GOT3 (cell line): ENCODE measurements at regions not wholly inside any gene's neighbourhood (a gene's known extent, or its start where the extent isn't known, plus 50 kb on each side); places are given as distances from the start of the nearest gene placed in this dataset.
"Not testable (repeated sequence)": the region's sequence is repeated elsewhere in the genome, so short reads cannot be mapped to it uniquely, and the experiment has no call there.

Experiments used
- DNase-seq: peaks from one replicate; lab custom pipeline; 2025; ENCODE audit warnings: mixed read lengths; lab: John Stamatoyannopoulos, UW

GRCh38 chr10:78342827-78343653 is 309.4 kb downstream of the RPS24 start:
- no peak for DNase-seq

GRCh38 chr10:78344257-78344656 is 310.6 kb downstream of the RPS24 start:
- not testable (repeated sequence) for DNase-seq

DNA sequence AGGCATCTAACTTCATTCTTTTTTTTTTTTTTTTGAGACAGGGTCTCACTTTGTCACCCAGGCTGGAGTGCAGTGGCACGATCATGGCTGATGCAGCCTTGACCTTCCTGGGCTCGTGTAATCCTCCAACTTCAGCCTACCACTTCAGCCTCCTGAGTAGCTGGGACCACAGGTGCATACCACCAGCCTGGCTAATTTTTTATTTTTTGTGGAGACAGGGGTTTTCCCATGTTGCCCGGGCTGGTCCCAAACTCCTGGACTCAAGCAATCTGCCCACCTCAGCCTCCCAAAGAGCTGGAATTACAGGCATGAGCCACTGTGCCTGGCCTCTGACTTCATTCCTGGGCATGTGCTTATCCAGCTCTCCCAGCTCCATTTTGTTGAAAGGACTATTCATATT is 311.9 kb downstream of the RPS24 start:
- not testable (repeated sequence) for DNase-seq

DNA sequence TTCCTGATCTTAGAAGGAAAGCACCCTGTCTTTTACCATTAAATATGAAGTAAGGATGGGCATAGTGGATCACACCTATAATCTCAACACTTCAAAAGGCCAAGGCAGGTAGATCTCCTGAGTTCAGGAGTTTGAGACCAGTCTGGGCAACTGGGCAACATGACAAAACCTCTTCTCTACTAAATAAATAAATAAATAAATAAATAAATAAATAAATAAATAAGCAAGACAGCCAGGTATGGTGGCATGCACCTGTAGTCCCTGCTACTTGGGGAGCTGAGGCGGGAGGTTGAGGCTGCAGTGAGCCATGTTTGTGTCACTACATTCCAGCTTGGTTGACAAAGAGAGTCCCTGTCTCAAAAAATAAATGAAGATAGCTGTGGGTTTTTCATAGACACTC is 313.1 kb downstream of the RPS24 start:
- DNase-seq = no peak

- no peak for DNase-seq
Observed at GRCh38 chr10:78348411-78349164, 314.9 kb downstream of the RPS24 start.

- DNase-seq = no peak
Observed at GRCh38 chr10:78349165-78349516, 315.5 kb downstream of the RPS24 start.

DNA sequence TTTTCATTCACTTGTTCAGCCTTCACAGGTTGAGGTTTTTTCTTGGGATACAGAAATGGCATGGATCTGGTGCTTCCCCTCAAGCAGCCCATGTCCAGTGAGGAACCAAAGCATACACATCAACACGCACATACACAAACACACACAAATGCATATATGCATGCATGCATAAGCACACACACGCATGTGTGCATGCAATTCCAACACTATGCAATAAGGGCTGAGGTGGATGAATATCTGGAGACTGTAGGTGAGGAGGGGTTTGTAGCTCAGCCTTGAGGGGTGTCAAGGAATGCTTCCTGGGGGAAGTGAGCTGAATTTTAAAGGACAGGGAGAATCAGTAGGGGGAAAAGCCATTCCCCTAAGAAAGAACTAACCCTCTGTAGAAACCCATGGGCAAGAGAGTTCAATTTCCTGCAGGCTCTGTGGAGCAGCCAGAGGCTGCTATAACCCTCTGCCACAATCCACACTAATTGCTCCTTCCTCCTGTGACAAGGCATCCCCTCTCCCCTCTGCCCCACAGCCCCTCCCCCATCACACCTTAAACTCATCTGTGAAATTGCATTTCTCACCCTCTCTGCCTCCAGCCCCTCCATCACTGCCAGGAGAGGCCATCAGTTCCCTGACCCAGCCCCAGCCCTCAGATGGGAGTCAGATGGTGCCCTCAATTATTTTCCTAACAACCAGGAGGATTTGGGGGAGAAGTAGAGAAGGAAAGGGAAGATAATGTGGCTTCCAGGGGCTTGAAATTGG is 316.4 kb downstream of the RPS24 start:
- no peak for DNase-seq

DNA sequence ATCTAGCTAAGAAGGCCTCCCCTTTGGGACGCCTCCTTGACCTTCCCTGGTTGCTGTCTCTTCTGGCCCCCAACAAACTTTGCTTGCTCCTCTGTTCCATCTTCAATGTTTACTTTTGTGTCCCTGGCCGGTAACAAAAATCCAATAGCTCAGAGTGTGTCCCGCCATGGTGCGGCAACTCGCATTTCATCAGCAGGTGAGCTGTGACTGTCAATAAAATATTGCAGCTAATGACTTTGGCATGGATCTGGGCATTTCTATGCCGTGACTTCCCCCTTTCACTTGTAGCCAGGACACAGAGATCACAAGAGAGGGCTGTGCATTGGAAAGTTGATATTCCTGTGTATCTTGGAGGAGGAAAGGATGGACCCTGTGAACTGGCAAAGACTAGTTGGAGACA is 317.6 kb downstream of the RPS24 start:
- no peak for DNase-seq

- DNase-seq = no peak
Observed at GRCh38 chr10:78351809-78352208, 318.1 kb downstream of the RPS24 start.

DNA sequence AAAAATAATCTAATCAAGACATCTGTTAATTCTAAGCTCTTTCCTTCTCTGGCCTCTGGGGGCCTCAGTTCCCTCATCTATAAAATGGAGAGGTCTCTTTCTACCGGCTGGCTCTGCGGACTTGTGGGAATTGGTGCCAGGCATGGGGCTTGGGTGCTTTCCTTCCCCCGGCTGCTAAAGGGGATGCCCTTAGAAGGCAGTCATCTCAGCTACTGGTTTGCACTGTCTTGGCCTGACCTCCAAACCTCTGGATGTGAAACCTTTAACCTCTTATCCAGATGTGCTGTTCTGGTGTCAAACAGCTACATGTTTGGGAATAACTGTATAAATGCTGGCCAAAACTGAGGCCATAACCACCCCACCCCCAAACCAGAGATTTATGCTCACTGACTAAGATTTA is 320.0 kb downstream of the RPS24 start:
- DNase-seq = no peak

DNA sequence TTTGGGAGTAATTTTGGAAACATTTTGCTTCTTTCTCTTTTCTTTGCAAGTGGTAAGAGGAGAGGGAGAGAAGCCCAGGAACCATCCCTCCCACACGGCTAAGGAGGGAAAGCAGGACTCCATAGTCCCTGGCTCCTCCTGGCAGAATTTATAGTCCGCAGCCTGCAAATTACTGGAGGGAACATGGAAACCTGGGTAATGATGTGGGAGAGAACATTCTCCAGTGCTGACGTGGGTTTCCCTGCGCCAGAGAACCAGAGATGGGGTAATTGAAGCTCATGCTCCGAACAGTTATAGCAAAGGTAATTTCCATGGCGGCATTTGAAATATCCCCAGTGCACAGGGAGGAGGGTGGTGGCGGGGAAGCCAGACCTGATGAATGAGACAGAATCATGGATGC is 320.4 kb downstream of the RPS24 start:
- no peak for DNase-seq

- DNase-seq = no peak
Observed at GRCh38 chr10:78356291-78356900, 322.7 kb downstream of the RPS24 start.

DNA sequence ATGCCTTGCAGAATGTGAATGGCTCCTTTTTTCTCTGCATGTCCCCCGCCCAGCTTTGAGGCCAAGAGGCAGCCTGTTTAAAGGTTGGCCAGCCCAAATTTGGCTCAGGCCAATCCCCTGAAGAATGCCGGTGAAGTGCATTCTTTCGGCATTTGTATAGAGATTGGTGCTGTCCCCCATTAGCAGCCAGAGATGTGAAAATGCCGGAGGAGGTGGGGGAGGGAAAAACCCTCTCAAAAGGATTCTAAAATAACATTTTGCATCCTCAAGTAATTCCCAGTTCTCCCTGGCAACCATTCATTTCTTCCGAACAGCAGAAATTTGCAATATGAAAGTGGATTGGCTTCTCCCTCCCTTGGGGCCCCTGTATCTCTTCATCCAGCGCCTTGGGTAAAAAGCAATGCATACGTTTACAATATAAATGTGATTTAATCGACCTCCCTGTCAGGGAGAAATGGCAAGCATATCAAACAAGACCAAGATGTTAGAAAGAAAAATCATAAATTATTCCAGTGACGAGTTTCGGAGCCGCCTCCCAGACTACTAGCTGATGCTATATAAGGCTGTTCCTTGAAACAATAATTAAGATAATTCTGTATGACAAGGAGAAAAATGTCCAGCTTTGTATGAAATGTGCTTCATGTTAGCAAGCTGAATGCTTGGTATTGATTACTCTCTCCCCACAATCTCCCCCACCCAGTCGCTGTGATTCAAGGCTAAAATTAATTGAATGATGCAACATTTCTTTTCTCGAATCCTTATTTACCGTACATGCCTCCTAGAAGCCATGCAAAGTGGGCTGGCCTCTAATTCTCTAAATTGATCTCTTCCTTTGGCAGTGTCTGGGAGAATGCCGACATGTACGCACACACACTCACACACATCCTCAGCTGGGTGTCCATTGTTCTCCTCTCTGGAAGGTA is 323.7 kb downstream of the RPS24 start:
- no peak for DNase-seq

DNA sequence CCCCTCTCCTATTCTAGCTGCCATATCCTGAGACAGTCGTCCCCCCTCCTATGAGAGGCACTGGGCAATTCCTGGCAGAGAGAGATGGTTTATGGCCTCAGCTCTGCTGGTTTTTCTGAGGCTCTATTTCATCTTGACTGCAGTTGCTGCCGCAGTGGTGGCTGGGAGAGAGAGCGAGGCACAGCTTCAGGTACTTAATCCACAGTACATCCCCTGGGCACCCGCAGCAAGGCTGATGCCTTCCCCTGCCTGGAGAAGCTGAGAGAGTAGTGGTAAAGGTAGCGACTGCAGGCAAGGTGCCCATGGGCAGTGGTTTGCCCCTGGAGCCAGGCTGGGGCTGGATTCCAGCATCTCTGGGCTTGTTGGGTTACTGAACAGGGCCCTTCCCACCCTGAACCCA is 324.7 kb downstream of the RPS24 start:
- DNase-seq = no peak

- DNase-seq = no peak
Observed at GRCh38 chr10:78358982-78359381, 325.3 kb downstream of the RPS24 start.

DNA sequence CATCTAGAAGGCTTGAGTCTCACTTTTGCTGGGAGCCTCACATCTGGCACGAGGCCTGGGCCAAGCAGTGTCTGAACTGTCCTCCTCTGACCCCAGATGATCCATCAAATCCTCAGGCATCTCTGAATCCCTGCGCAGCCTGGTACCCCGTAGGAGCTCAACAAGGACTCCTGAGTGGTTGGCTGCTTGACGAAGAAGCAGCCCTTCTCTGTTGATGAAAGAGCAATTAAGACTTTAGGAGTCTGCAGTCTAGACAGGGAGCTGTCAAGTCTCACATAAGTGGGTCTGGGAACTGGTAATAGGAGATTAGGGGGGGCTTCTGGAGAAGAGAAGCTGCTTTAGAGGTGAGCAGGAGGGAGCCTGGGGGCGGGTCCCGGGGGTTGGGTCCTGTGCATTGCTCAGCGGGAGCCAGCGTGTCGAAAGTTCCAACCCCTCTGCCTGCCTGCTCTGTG is 326.0 kb downstream of the RPS24 start:
- DNase-seq = no peak

DNA sequence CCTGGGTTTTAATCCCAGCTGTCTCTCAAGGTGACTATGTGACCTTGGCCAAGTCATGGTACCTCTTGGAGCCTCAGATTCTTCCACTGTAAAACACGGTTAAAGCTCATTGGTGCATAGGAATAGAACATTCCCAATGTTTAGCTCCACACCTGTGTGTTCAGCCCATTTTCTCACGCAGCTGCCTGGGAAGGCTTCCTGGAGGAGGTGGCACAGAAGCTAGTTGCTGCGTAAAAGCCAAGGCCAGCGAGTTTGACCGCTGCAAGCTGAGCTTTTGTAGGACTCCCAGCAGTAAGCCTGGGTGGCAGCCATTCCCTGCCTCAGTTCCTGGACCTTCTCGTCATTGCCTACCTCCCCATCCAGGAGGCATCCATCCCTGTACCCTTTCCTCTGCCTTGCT is 326.6 kb downstream of the RPS24 start:
- no peak for DNase-seq

GRCh38 chr10:78361031-78361430 is 327.4 kb downstream of the RPS24 start:
- DNase-seq = no peak

- DNase-seq = no peak
Observed at GRCh38 chr10:78362406-78363022, 328.9 kb downstream of the RPS24 start.

DNA sequence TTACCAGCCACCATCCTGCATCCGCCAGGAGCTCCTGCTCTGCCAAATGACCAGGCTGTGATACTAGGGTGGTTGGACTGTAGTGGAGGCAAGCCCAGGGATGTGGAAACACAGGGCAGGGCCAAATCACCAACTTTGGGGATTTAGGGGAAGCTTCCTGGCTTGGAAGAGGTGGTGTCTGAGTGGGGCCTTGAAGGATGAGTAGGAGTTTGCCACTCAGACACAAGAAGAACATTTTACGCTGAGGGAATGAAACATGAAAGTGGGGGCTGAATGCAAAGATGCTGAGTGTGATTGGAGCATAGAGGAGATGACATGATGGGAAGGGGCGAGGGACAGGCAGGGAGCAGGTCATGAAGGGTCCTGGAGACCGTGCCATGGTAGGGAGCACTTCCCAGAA is 329.5 kb downstream of the RPS24 start:
- DNase-seq = no peak

DNA sequence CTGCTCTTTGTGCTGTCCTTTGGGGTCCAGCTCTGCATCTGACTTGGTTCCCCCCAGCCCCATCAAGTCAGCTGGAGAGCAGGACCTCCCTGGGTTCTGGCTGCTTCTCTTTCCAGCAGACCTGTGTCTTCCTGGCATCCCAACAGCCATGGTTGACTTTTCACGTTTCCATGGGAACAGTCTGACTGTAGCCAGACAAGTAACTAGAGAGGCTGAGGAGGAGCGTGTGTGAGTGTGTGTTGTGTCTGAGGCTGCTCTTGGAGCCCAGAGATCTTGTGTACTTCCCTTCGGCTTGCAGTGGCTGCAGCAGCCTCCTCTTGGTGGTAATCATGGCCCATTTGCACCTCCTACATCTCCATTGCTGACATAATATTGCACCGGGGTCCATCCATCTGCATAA is 332.0 kb downstream of the RPS24 start:
- DNase-seq = no peak
